ENCODE measurements at regions not wholly inside any gene's neighbourhood (a gene's known extent, or its start where the extent isn't known, plus 50 kb on each side); places are given as distances from the start of the nearest gene placed in this dataset.

GRCh38 chr14:58848365-58848764 lies 210.6 kb downstream of the DACT1 start:
- Histone ChIP-seq H2BK15ac (ENCODE audit: low read length) (no peak overlapping the region), H3K56ac (replicated peaks; ENCODE audit: insufficient read length, low read depth, low read length) (no peak overlapping the region), H3K27me3 (replicated peaks in 1 of 4; ENCODE audit: control insufficient read depth in 3 of 4, extremely low read depth in 1 of 4, insufficient read depth in 3 of 4, low read length in 3 of 4) (no peaks in the 10 kb centered on the region), H3K4me3 (ENCODE audit: extremely low read depth in 1 of 4, insufficient read depth in 2 of 4, low read depth in 3 of 4, low read length in 4 of 4) (no peak overlapping the region), H3K4me2 (ENCODE audit: insufficient read depth in 1 of 2, low read depth in 2 of 2, low read length in 2 of 2) (no peak overlapping the region), H3K23me2 (ENCODE audit: low read depth, low read length) (no peaks in the 10 kb centered on the region), H3K4ac (replicated peaks; ENCODE audit: insufficient read length, low read depth, low read length) (no peak overlapping the region), H3K79me2 (ENCODE audit: control insufficient read depth in 1 of 2, insufficient read depth in 2 of 2, low read length in 2 of 2) (no peaks in the 10 kb centered on the region), H4K5ac (ENCODE audit: insufficient read length, low read depth, low read length) (no peak overlapping the region), H3K4me1 (replicated peaks in 1 of 4; ENCODE audit: control insufficient read depth in 3 of 4, insufficient read depth in 4 of 4, low read length in 3 of 4) (peaks cover 0 to 4% (median 1%) of the 10 kb centered on the region in 4 experiments; a peak in 4 of 7 replicates), H4K91ac (replicated peaks; ENCODE audit: insufficient read length, low read length) (no peak overlapping the region), H3K36me3 (ENCODE audit: control insufficient read depth in 2 of 4, insufficient read depth in 4 of 4, low read length in 3 of 4) (no peaks in the 10 kb centered on the region), H3K23ac (ENCODE audit: insufficient read length) (no peak overlapping the region), H3K9ac (replicated peaks in 1 of 4; ENCODE audit: extremely low read depth in 1 of 4, low read depth in 3 of 4, low read length in 3 of 4) (no peak overlapping the region), H3K14ac (ENCODE audit: insufficient read length) (no peak overlapping the region), H3K27ac (ENCODE audit: low read depth, low read length) (no peak overlapping the region), H3K9me3 (ENCODE audit: insufficient read depth in 2 of 2, low read depth in 1 of 2, low read length in 1 of 2) (no peaks in the 10 kb centered on the region), H2BK5ac (ENCODE audit: low read depth, low read length) (no peak overlapping the region), H4K8ac (ENCODE audit: extremely low read depth, insufficient read depth, low read length) (no peak overlapping the region), H3K18ac (ENCODE audit: extremely low read depth, low read length) (no peak overlapping the region), H2AK5ac (ENCODE audit: low read depth, low read length) (no peak overlapping the region), H2AFZ (ENCODE audit: low read length) (no peak overlapping the region), H4K20me1 (replicated peaks in 1 of 2; ENCODE audit: control insufficient read depth in 1 of 2, insufficient read depth in 2 of 2, low read length in 2 of 2) (no peaks in the 10 kb centered on the region), H3K79me1 (ENCODE audit: low read depth, low read length) (no peaks in the 10 kb centered on the region), H2BK12ac (ENCODE audit: low read depth, low read length) (no peak overlapping the region), H2BK120ac (replicated peaks; ENCODE audit: low read depth, low read length) (no peak overlapping the region), H2BK20ac (ENCODE audit: low read length) (no peak overlapping the region)
- ChIA-PET CTCF (ENCODE audit: partially characterized antibody) (interaction anchor here (1.2 kb wide), 1 partner anchor 12 kb away, joined by 5 read pairs; no protein-coding TSS in a partner anchor), POLR2A (ENCODE audit: partially characterized antibody) (no interaction called here)
- 95% methylated on average over 8 of the region's 8 CpGs; no CpG with 5 or more reads in 1 of the 2 experiments for WGBS, 2 experiments (ENCODE audit: extremely low coverage in 1 of 2, insufficient coverage in 1 of 2, insufficient read length in 1 of 2, insufficient replicate concordance in 2 of 2, low coverage in 1 of 2, low lambda C conversion rate in 2 of 2, missing lambda C conversion rate in 1 of 2)
- DNase-seq (ENCODE audit: low read depth in 1 of 2, low spot score in 2 of 2), result no peak
- FAIRE-seq, result no peak
- no peak for TF ChIP-seq POLR2A (IDR thresholded peaks at IDR 0.05; ENCODE audit: control extremely low read depth in 1 of 2, low read depth in 2 of 2, low read length in 2 of 2)
